ENCODE measurements at regions not wholly inside any gene's neighbourhood (a gene's known extent, or its start where the extent isn't known, plus 50 kb on each side); places are given as distances from the start of the nearest gene placed in this dataset.

- H2AFZ ChIP-seq (ENCODE audit: low read depth, low read length) = no peak overlapping the region
- no peaks in the 10 kb centered on the region for H3K9me1 ChIP-seq (ENCODE audit: control insufficient read depth, insufficient read depth, low read length)
- H3K79me2 ChIP-seq (ENCODE audit: control insufficient read depth, insufficient read depth, low read length) = no peaks in the 10 kb centered on the region
- H3K9me3 ChIP-seq (replicated peaks; ENCODE audit: control insufficient read depth, insufficient read depth, low read depth, low read length) = no peaks in the 10 kb centered on the region
- no peak overlapping the region for H3K9ac ChIP-seq (ENCODE audit: insufficient read depth in 1 of 2, low read depth in 2 of 2, low read length in 2 of 2)
- BruUV-seq (replicated peaks) = no TSS peak
- H3K4me3 ChIP-seq = no peak overlapping the region
- peaks cover 0 to 3% of the 10 kb centered on the region in 2 experiments; a peak in 1 of 5 replicates for H3K27me3 ChIP-seq (ENCODE audit: control insufficient read depth in 2 of 2, insufficient read depth in 2 of 2, low read length in 2 of 2)
- FAIRE-seq (no peak), DNase-seq (ENCODE audit: extremely low read depth in 1 of 4, low spot score in 3 of 4) (no peak), ATAC-seq (no peak)
- H4K20me1 ChIP-seq (replicated peaks; ENCODE audit: control insufficient read depth, insufficient read depth, low read length) = no peaks in the 10 kb centered on the region
- 0% methylated on average over 3 of the region's 3 CpGs for WGBS (ENCODE audit: insufficient coverage, low coverage, missing lambda C conversion rate)
- intact Hi-C loops (cut with micrococcal nuclease) = no loop called here
- ChIA-PET POLR2A (no interaction called here), CTCF (ENCODE audit: low intra/inter-chr PET ratio) (no interaction called here)
- TF ChIP-seq HMG20A (CRISPR knock-in tag; conservative IDR thresholded peaks at IDR 0.05) = no peak
- TF ChIP-seq FOS (IDR thresholded peaks at IDR 0.05; ENCODE audit: extremely low read depth, insufficient read length) = no peak
- no peak for TF ChIP-seq SMAD2 (IDR thresholded peaks at IDR 0.05; ENCODE audit: low read depth, low read length)
- TF ChIP-seq MEF2A (IDR thresholded peaks at IDR 0.05; ENCODE audit: control insufficient read depth, low read depth, low read length) = no peak
- TF ChIP-seq SIN3B (IDR thresholded peaks at IDR 0.05; ENCODE audit: low read depth) = no peak
- TF ChIP-seq FOXJ2 (tag; IDR thresholded peaks at IDR 0.05) = no peak
- TF ChIP-seq CBX3 (IDR thresholded peaks at IDR 0.05; ENCODE audit: borderline replicate concordance in 1 of 2, low read length in 2 of 2) = no peak
- TF ChIP-seq E2F8 (IDR thresholded peaks at IDR 0.05; ENCODE audit: low read depth, partially characterized antibody) = no peak
- TF ChIP-seq SRF (CRISPR knock-in tag; IDR thresholded peaks at IDR 0.05) = no peak
- no peak for TF ChIP-seq ZNF224 (CRISPR knock-in tag; IDR thresholded peaks at IDR 0.05)
- no peak for TF ChIP-seq FUS (optimal IDR thresholded peaks at IDR 0.05; ENCODE audit: low read depth, low read length)
- no peak for TF ChIP-seq ZZZ3 (IDR thresholded peaks at IDR 0.05)
- no peak for TF ChIP-seq CHD2 (IDR thresholded peaks at IDR 0.05; ENCODE audit: low read depth, low read length)
- no peak for TF ChIP-seq MBD2 (IDR thresholded peaks at IDR 0.05; ENCODE audit: borderline replicate concordance, low read depth)
- TF ChIP-seq SRSF1 (IDR thresholded peaks at IDR 0.05; ENCODE audit: low read depth, low read length) = no peak
- TF ChIP-seq TSC22D4 (tag; IDR thresholded peaks at IDR 0.05) = no peak
- H3K4me2 ChIP-seq (ENCODE audit: insufficient read depth, low read length) = no peak overlapping the region
- no peaks in the 10 kb centered on the region for H3K4me1 ChIP-seq (replicated peaks in 1 of 2; ENCODE audit: control insufficient read depth in 2 of 2, insufficient read depth in 2 of 2, low read length in 2 of 2)
- in situ Hi-C loops (cut with MboI) = no loop called here
- H3K27ac ChIP-seq (ENCODE audit: extremely low read depth, low read depth, low read length) = no peak overlapping the region
- H3K36me3 ChIP-seq (ENCODE audit: control insufficient read depth, insufficient read depth, low read length) = no peaks in the 10 kb centered on the region
Observed at GRCh38 chr12:25412735-25413134, 140.3 kb downstream of the LMNTD1 start.
